Posterior cingulate gyrus (tissue), 11 donors: ENCODE measurements at regions not wholly inside any gene's neighbourhood (a gene's known extent, or its start where the extent isn't known, plus 50 kb on each side); places are given as distances from the start of the nearest gene placed in this dataset.

Source experiments
- DNase-seq, 10 donors: peaks; one replicate each; pipeline versions ENCODE4 v3.0.0 to v3.0.0-alpha.2; 2020 to 2021; ENCODE audit warnings: mixed read lengths in 3 of 10
- intact Hi-C: fragments of 100-400 bp; cut with DNase I; formaldehyde crosslinking; loops from one replicate; pipeline ENCODE4 v1.15.1; 2023

DNA sequence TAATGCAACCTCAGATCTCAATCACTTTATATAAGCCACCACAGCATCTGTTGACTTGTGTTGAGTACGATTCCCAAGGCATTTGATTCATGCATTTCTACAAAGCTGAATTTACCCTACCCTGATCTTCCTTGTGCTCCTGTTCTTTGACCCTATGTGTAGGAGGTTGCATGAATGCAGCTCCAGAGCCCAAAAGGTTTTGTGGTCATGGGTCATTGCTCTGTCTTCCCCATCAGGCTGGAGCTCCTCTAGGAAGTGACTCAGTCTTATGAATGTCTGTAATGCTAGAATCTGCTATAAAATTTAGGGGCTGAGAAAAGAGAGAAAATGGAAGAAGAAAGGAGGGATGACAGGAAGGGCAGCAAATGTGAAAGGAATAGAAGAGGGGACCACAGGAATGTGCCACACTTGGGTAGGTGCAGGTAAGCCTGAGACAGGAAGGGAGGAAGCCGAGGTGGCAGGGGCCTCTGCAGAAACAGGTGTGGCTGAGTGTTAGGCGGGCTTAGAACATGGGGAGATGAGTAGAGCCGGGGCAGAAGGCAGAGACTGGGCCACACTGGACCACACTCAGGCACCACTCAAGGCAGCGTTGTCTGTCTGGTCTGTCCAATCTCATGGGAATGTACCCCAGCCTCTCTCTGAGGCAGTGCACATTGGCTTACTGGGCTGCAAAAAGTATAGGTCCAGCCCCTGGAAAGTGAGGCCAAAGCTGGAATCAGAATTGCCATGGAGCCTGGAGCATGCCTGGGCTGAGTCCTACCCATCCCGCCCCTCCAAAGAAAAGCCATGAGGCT is 334.1 kb downstream of the BCL11B start:
- peak in 1 of 10 donors; percentile 40 for DNase-seq
- intact Hi-C loops = no loop called here

DNA sequence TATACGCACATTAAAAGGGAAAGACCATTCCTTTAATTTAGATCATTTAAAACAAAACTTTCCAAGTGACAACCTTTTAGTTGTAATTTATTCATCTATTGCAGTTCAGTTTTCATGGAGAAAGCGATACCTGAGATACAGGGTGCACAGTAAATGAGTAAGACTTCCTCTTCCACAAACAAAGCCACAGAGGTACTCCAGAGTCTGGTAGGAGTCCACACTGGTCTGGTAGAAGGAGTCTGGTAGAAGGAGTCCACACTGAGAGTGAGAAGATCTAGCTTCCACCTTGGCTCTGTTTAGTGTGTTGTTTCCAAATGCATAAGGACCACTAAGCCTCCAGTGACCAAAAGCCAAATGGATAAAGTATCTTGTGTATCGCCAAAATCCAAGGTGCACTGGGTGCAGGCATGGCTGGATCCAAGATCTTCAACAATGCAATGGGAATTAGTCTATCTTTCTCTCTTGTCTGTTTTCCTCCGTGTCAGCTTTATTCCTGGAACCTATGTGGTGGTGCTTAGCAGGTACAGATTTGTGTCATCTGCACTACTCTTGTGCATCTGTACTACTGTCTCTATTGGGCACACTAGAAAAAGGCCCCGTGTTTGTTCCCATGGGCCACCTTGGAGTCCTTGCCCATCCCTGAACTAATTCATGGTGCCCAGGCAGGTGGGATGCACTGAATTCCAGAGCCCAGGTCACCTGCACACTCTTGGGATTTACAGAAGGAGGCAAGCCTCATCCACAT is 331.1 kb downstream of the BCL11B start:
- intact Hi-C loops = no loop called here
- peak in 1 of 10 donors; percentile 20 for DNase-seq

DNA sequence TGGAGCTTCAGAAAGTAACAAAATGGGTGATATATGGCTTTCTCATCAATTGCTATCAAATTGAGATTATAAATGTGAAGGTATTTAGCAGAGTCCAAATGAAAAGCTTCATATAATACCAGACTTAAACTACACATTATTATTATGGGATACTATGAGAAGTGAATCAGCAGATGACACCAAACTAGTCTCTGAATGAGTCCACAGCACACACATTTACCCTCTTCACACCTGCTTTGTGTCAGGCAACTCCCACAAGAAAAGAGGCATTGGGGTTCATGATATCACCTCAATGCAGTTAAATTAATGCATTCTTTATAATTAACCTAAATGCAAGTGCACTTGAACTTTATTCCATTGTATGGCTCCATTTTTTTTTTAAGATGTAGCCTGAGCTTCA is 330.5 kb downstream of the BCL11B start:
- intact Hi-C loops = no loop called here
- no peak for DNase-seq

DNA sequence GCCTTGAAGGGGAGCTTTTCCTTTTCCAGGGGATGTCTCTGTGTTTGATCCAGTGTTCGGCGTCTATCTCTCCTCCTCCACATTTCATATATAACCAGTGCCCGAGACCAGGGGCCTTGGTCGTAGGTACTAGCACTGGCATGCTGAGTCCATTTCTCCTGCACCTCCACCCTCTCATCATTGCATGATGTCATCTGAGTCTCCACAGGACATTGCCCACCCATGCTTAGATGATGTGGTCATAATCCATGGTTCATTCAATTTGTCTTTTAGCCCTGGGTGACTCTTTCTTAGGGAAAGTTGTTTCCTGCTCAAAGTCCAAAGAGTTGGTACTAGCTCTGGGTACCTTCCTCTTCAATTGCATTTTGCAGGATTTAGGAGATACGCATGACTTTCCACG is 328.1 kb downstream of the BCL11B start:
- intact Hi-C loops = no loop called here
- DNase-seq = peak in 1 of 10 donors; percentile 3

DNA sequence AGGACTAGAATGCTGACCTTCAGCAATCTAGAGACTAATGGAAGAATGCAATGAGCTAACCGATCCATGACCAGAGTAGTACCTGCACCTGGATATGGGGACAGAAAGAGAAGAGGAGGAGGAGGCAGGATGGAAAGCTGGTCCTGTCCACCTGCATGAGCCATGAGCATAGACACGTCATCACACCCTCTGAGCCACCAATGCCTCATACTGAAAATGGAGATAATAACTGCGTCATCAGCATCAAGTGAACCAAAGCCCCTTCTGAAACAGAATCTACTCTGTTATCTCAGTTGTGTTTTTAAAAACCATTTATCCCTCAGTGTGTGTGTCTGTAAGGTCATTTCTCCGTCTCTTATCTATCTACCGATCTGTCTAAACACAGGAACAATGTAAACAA is 327.0 kb downstream of the BCL11B start:
- intact Hi-C loops = no loop called here
- peak in 1 of 10 donors; percentile 15 for DNase-seq

DNA sequence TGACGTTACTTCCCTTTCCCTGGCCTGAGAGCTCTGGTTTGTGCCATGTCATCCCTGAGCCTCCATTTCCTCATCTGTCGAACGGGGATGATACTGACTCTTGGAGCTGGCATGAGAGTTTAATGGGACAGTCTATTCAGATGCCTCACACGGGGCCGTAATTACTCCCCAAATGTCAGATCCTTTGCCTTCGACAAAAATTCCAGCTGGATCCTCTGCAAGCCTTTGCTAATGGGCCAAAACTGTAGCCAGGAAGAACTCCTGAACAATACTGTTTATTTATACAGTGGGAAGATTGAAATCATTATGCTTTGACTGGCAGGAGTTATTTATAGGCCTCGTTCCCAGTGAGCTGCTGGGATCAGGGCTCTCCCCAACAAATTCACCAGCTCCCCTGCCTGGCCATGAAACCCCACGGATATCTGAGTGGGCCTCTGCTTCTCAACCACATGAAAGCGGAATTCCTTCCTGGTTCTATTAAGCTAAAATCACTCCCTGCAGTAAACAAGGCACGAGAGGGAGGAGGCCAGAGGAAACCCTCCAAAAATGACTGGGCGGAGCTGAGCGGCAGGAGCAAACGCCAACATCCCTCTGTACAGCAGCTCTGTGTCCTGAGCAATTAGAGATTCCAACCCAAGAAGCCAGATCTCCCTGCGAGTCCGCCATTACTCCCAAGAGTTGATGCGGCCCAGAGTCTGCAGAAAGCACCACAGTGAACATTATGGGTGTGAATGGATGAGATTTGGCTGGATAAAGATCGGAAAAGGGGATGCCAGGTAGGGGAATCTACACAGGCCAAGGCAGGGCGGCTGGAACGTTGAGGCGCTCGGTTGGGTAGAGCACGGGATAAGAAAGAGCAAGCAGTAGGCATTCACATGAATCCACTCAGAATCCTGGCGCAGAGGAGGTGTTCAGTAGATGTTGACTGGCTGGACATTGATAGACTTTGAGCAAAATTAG is 326.1 kb downstream of the BCL11B start:
- intact Hi-C loops = no loop called here
- DNase-seq = peak in 1 of 10 donors; percentile 61

DNA sequence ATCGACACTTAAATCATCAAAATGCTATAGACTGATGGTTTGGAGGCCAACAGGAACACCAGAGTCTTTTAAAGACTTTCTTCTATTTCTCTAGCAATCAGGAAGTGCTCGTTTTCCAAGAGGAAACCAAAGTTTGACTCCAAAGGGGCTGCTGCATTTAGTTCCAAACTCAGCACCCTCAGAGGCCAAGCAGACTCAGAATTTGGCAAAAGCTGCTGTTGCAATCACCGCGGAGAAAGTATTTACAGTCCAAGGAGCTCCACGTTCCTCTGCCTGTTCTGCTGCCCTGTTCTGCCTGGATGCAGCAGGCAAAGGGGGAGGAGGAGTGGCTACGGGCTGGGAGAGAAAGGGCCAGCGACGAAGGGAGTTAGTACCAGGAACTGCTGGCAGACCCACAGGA is 325.1 kb downstream of the BCL11B start:
- DNase-seq = peak in 1 of 10 donors; percentile 81
- intact Hi-C loops = no loop called here

DNA sequence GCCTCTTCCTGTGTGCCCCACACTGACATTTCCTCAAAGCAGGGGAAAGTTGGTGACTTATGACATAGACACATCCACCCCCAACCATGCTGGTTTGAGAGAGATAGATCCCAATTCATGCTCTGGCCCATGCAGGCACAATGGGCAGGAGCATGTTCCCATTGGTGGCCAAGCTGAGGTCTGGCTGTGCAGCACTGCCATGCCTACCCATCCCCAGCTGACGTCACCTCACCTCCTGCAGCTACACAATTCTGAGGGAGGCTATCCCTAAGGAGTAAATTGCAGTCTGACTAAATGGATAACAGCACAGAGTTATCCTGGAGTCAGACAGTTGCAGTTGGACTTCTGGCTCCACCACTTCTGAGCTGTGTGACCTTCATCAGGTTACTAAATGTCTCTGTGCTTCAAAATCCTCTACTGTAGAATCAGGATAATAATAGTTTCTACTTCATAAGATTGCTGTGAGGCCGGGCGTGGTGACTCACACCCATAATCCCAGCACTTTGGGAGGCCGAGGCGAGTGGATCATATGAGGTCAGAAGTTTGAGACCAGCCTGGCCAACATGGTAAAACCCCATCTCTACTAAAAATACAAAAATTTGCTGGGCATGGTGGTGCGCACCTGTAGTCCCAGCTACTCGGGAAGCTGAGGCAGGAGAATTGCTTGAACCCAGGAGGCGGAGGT is 323.9 kb downstream of the BCL11B start:
- DNase-seq = peak in 1 of 10 donors; percentile 29
- intact Hi-C loops = no loop called here

DNA sequence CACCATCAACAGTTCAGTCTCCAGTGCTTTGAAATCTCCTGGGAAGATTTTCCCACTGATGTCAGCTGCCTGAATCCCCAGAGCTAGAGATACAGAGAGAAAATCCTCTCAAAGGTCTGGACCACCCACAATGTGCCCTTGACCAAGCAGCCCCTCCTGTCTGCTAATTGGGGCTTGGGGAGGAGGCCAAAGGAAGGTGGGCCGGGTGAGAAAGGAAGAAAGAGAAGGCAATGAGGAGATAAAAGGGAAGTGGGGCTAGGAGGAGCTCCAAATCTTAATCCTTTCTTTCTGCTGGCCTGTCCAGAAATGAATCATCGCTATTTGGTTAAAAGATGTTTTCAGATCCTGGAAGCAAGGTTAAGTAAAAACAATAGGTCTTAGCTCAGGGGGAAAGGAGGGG is 322.9 kb downstream of the BCL11B start:
- DNase-seq = peak in 1 of 10 donors; percentile 24
- intact Hi-C loops = no loop called here

DNA sequence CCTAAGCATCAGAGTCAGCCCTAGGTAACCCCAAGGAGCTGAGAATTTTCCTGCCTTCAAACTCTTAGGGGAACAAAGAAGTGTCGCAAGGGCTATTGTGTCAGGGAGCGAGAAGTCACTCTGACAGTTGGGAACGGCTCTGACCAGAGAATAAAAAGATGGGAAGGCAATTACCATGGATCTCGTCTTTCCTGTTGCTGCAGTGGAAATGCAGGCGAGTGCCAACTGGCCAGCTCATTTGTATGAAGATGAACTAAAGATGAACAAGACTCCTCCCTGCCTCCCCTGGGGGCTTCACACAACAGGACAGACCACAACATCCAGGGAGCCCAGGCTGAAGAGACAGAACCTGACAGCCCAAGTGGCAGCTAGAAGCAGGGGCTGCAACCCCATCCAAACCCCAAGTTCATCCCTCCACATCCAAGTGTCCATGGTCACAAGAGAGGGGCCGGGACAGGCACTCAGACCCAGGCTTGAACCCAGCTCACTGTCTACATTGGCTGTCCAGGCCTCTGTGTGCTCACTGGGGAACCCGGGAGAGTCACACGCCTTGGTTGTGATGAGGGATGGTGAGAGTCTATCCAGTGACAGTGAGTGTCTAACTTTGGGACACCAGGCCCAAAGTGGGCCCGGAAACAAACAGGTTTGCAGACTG is 322.4 kb downstream of the BCL11B start:
- intact Hi-C loops = no loop called here
- peak in 1 of 10 donors; percentile 42 for DNase-seq

DNA sequence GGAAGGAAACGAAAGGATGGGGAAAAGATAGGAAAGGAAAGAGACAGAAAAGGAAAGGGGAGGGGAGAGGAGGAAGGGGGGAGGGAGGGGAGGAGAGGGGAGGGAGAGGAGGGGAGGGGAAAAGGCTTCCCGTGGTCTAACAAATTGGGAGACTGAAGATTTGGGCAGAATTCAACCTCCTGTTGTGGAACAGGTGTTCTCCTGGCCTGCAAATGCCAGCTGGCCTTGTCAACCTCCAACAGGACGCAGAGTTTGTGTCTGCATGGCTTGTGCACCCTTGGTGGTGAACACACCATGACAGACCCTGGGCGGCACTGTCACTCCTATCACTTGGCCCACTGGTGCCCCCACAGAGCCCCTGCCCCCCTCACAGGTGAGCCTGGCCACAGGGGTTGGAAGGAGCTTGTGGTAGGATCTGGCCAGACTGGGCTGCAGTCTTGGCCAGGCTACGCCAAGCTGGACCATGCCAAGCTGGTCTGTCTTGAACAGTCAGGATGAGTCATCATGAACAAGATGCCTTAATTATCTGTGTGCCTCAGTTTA is 321.6 kb downstream of the BCL11B start:
- peak in 1 of 10 donors; percentile 69 for DNase-seq
- intact Hi-C loops = no loop called here

DNA sequence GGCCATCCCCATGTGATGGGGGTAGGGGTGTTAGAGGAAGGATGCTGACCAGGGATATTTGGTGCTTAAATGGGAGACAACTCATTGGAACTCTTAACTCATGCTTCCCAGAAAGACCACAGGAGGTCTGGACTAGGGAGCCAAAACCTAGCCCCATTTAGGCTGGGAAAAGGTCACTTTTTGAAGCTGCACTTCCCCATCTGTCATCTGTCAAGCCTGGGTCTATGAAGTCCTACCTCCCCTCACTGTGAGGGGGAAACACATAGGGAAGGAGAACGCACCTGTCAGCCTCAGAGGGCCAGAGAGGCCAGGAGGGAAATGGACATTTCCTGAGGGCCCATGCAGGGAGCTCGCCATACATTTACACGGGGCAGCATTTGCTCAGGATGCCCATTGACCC is 321.0 kb downstream of the BCL11B start:
- peak in 1 of 10 donors; percentile 22 for DNase-seq

DNA sequence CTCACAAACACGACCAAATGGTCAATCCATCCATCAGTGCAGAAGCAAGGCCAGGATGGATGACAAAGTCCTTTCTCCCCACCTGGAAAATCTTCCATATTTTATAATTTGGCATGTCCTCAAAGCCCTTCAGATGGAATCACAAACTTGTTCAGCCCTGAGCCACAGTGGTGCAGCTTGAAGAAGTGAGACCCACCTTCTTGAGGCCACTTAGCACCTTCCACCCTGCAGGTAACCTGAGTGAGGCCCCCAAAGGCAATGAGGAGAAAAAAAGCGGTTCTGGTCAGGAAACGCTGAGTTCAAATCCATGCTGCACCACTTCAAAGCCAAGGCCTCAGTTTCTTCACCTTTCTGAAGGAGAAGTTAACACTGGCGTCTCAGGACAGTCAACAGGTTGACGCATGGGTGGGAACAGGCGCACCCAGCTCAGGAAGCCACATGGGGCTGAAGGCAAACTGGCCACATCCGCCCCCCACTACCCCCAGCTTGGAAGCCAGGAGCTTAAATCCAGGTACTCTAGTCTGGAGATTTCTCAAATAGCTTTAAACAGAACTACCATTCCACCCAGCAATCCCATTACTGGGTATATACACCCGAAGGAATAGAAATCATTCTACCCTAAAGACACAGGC is 320.4 kb downstream of the BCL11B start:
- intact Hi-C loops = no loop called here
- peak in 1 of 10 donors; percentile 11 for DNase-seq

More for the DNA sequence above, 321.0 kb downstream of the BCL11B start:
- intact Hi-C loops = no loop called here

DNA sequence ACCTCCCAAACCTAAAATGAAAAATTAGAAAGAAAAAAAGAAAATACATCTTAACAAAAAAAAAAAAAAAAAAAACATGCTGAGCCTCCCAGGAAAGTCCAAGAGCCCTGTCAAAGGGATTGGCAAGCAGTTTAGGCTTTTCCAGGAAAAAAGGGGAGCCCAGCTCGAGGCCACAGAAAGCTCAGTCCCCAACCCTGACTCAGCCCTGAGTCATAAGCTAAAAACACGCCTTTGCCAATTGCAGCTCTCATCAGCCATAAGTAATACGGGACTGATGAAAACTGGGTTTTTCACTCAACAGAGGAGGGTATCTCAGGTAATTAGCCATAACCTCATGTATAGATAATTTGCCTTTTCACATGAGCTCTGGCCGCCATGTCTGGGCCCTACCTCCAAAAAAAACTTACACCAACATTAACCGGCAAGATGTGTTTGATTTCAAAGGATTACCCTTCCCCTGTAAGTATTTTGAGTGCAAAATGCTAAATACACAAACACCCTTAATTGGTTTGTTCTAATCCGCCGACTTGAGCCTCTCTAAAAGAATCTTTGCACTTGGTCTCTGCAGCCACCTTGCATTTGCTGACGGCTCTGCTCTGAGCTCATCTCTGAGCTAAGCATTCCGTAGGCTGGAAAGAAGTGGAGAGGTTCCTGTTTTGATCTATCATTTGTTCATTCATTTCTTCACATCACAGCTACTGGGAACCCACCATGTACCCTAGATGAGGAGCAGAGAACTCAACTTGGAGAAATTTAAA is 319.2 kb downstream of the BCL11B start:
- intact Hi-C loops = no loop called here
- DNase-seq = peak in 1 of 10 donors; percentile 7

DNA sequence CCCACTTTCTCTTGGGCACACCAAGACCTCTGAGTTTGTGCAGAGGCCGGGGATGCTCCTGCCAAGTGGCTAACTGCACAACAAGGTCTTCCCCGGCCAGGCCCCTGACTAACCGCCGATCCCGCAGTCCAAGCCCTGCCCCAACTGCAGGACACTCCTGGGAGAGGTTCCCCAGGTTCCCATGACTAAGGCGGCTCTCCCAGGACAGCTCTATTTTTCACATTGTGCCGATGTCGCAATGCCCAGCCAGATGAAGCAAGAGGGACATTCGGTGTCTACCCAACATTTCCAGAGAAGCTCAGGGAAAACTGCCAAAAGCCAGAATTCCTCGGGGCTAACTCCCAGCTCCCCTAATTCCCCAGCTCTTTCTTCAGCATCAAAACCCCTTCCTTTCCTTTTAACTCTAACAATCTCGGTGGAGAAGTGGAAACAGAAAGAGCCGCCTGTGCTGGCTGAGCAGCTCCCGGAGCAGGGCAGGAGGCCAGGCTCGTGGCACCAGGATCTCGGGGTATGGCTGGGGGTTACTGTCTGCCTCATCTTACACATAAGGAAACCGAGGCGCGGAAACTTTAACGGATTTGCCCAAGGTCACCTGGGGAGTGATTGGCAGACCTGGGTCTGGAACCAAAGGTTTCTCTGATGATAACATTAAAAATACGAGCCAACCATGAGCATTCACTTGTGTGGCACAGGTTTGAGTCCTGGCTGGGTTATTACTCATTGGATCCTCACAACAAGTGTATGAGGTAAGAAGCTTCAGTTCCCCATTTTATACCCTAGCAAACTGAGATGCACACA is 318.2 kb downstream of the BCL11B start:
- DNase-seq = peak in 1 of 10 donors; percentile 69
- intact Hi-C loops = no loop called here

DNA sequence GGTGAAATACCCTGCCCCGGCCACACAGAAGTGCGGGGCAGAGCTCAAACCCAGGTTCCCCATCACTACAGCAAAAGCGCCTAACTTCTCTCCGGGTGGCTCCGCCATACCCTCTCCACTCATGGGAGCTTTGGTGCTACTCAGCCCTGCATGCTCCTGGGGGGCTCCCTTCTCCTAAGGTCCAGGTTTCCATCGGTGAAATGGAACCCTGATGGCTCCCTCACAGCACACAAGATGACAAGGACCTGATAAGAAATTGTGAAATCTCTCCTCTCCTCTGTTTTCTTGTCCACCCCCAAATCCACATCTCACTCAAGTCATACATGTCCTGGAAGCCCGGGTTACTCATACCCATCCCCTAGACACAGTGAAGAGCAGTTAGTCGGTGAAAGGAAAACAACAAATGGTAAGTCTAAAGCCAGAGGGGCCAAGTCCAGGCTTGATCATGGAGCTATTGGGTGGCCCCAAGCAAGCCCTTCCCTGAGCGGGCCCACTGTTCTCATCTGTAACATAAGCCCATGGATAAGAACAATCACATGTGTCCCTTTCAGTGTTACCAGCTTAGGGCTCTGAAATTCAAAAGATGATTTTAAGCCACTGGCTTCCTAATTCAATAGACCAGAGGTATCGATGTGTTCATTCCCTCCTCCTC is 317.5 kb downstream of the BCL11B start:
- DNase-seq = peak in 1 of 10 donors; percentile 5
- intact Hi-C loops = no loop called here
